NCI-H345 (cell line): ENCODE measurements at regions not wholly inside any gene's neighbourhood (a gene's known extent, or its start where the extent isn't known, plus 50 kb on each side); places are given as distances from the start of the nearest gene placed in this dataset.
"Not testable (repeated sequence)": the region's sequence is repeated elsewhere in the genome, so short reads cannot be mapped to it uniquely, and the experiment has no call there.

ENCODE experiments used
- DNase-seq: peaks from one replicate; lab custom pipeline; 2025; lab: John Stamatoyannopoulos, UW

DNA sequence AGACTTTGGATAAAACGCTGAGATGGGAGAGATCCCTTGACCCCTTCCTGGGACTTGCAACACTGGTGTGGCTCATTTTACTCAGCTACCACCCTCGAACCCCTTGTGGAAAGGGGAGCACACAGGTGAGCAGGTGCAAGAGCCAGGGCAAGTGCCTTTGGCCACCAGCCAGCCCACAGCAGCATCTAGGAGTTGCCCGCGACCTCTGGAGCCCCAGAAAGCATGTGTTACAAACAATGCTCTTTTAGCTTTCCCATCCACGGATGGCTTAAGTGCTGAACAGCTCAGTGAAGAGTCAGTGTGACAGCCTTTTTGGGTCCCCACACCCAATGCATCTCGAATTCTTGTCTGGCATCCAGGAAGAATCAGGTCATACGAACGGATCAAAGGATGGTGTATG lies 197.8 kb downstream of the MEMO1 start:
- DNase-seq = no peak

DNA sequence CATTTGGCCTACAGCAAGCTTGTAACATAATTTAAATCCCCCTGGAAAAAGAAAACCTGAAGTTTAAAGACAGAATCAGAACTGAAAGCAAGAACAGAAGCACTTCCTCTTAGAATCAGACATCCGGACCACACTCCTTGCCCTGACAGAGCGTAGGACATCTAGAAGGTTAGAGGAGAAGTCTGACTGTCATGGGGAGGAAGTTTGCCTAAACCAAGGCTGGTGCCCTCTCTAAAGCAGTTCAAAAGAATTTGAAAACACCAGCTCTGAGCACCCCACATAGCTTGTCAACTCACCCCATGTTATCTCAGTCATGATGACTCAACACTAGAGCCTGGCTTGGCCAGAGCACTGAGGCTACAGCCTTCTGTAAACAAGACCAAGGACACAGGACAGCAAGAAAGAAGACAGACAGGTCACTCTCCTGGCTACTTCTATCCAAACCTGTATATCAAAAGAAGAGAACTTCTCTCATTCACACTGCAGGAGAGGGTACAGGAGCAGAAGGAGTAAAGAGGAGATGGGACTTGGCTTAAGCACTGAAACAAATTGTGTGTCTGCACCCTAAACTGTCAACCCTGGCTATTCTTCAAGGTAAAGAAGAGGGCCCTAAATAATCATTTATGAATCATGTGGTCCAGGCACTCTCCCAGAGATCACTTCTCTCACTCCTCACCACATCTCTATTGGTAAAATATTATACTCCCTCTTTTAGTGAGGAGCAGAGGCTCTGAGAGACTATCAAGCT lies 198.6 kb downstream of the MEMO1 start:
- no peak for DNase-seq

DNA sequence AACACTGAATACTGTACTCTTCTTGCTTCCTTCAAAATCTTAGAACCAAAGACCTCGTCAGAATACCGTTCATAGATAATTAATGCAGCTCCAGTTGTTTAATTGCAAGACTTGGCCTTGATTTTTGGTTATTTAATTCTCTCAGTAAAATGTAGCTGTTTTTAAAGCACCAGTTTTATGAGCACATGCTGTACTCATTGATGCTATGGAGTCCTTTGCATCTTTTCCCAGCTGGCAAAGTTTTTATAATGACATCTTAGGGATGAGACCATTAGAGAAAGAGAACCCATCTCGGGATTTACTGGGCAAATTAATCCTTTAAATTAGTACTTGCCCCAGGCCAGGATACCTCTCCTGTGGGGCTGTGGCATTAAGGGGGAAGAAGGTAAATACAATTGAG lies 199.3 kb downstream of the MEMO1 start:
- DNase-seq = no peak

DNA sequence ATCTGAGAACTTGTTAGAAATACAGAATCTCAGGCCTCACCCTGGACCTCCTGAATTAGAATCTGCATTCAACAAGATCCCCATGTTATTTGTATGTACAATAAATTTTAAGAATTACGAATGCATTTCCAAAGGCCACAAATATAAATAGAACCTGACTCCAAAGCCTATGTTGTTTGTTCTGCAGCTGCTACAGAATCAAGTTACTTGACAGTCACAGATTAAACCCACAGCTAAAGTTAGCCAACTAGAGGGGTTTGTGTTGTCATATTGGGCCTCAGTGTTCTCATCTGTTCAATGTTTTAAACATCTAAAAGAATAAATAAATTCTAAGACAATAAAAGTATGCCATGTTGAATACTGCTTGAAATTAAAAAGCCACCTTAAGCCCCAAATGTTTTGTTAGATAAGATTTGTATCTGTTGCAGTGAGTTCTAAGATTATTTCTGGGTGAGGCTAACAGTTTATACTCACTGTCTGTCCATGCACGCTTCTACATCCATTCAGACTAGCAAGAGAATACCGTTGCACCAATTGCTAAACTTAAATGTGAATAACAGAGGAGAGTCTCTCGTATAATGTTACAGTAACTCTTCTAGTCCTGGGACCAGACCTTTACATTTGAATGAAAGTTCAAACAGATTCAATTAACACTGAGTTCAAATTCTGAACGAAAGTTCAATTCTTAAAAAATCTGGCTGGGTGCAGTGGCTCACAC lies 200.4 kb downstream of the MEMO1 start:
- DNase-seq = no peak

DNA sequence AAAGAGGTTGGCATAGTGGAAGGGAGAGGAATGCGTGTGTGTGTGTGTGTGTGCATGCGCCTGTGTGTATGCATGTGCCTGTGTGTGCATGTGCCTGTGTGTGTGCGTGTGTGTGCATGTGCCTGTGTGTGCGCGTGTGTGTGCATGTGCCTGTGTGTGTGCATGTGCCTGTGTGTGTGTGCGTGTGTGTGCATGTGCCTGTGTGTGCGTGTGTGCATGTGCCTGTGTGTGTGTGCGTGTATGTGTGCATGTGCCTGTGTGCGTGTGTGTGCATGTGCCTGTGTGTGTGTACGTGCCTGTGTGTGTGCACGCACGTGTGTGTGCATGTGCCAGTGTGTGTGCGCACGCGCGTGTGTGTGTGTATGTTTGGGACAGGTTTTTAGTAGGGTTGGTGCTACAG lies 205.1 kb downstream of the MEMO1 start:
- DNase-seq = no peak

DNA sequence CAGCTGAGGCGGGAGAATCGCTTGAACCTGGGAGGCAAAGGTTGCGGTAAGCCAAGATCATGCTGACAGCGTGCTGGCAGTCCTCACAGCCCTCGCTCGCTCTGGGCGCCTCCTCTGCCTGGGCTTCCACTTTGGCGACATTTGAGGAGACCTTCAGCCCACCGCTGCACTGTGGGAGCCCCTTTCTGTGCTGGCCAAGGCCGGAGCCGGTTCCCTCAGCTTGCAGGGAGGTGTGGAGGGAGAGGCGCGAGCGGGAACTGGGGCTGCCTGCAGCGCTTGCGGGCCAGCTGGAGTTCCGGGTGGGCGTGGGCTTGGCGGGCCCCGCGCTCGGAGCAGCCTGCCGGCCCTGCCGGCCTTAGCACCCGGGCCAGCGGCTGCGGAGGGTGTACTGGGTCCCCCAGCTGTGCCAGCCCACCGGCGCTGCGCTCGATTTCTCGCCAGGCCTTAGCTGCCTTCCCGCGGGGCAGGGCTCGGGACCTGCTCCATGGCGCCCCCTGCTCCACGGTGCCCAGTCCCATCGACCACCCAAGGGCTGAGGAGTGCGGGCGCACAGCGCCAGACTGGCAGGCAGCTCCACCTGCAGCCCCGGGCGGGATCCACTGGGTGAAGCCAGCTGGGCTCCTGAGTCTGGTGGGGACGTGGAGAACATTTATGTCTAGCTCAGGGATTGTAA lies 207.2 kb downstream of the MEMO1 start:
- not testable (repeated sequence) for DNase-seq

DNA sequence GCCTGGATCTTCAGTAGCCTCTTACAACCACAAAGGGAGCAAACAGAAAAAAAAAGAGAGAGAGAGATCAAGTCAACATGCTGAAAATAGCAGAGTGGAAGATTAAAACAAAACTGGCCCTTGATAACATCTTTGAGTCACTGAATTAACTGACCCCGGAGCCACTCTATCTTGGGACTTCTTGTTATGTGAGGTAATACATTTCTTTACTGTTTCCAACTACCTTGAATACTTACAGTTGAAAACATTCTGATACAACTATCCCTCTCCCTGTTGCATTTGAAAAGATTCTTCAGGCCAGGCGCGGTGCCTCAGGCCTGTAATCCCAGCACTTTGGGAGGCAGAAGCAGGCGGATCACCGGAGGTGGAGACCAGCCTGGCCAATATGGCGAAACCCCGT lies 208.1 kb downstream of the MEMO1 start:
- no peak for DNase-seq

DNA sequence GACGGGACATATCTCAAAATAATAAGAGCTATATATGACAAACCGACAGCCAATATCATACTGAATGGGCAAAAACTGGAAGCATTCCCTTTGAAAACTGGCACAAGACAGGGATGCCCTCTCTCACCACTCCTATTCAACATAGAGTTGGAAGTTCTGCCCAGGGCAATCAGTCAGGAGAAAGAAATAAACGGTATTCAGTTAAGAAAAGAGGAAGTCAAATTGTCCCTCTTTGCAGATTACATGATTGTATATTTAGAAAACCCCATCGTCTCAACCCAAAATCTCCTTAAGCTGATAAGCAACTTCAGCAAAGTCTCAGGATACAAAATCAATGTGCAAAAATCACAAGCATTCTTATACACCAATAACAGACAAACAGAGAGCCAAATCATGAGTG lies 211.5 kb downstream of the MEMO1 start:
- DNase-seq = not testable (repeated sequence)

DNA sequence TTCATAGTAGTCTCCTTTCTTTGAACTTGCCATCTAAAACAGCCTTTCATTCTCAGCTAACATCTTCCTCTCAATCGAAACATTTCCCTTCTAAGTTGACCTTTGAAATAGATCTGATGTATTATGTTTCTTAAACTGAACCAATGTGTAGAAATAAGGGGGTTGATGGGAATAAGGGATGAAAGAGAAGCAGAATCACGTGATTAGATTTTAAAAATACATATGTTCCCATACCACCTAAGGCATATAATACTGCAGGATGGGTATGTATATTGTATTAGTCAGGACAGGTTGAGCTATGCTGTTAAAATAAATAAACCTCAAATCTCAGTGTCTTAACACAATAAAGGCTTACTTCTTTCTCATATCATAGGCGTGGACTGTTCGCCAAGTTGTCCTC lies 207.5 kb upstream of the SRD5A2 start:
- DNase-seq = no peak

DNA sequence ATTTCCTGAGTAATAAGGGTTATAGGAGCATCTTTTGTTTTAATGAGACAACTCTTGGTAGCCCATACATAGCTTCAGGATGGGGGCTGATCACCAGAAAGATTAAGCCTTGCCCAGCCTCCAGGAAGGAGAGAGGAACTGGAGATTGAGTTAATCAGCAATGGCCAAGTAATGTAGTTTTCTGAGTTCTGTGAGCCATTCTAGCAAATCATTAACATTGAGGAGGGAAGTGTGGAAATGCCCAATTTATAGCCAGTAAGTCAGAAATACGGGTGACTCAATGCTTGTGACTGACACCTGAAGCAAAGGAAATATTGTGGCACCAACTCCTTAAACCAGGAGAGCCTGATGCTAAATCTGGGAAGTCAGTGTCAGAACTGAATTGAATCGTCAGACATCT lies 205.1 kb upstream of the SRD5A2 start:
- no peak for DNase-seq

DNA sequence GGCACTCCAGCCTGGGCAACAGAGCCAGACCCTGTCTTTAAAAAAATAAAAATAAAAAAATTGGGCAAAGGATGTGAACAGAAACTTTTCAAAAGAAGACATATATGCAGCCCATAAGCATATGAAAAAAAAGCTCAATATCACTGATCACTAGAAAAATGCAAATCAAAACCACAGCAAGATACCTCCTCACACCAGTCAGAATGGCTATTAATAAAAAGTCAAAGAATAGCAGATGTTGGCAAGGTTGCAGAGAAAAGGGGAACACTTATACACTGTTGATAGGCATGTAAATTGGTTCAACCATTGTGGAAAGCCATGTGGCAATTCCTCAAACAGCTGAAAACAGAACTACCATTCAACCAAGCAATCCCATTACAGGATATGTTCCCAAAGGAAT lies 204.1 kb upstream of the SRD5A2 start:
- DNase-seq = no peak

DNA sequence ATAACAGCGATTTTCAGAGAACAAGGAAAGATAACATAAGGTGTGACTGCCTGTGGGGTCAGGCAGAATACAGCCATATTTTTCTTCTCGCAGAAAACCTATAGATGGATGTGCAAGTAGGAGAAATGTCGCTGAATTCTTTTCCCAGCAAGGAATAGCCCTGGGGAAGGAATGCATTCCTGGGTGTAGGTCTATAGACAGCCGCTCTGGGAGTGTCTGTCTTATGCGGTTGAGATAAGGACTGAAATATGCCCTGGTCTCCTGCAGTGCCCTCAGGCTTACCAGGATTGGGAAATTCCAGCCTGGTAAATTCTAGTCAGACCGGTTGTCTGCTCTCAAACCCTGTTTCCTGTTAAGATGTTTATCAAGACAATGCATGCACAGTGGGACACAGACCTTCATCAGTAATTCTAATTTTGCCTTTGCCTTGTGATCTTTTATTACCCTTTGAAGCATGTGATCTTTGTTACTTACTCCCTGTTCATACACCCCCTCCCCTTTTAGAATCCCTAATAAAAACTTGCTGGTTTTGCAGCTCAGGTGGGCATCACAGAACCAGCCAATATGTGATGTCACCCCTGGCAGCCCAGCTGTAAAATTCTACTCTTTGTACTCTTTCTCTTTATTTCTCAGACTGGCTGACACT lies 202.8 kb upstream of the SRD5A2 start:
- not testable (repeated sequence) for DNase-seq

DNA sequence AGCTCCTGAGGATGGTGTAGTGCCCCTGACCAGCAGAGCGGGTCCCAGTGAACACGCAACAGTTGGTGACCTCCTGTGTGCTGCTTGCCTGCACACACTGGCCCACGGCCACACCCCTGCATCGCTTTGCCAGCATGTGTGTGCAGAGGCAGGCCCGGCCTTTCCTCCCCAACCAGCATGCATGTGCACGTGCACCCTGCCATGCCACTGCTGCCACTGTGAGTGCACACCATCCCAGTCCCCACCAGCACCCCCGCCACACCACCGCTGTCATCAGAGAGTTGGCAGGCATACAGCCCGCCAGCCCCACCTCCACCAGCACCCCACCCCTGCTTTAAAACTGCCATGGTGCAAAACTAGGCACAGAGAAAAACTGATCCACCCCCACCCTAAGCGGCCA lies 197.4 kb upstream of the SRD5A2 start:
- DNase-seq = no peak

DNA sequence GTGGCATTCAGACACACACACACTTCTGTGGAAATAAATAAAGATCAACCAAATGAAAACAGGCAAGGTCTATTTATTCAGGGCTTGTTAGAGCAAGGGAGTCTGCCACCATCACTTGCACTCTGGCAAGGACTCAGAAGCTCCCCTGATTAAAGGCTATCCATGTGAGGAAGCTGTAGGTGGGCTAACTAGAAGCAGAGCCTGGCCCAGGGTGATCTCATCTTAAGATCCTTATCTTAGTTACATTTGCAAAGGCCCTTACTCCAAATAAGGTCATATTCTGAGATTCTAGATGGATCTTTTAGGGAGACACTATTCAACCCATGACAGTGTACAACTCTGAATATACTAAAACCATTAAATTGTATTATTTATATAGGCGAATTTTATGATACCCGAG lies 190.0 kb upstream of the SRD5A2 start:
- no peak for DNase-seq

DNA sequence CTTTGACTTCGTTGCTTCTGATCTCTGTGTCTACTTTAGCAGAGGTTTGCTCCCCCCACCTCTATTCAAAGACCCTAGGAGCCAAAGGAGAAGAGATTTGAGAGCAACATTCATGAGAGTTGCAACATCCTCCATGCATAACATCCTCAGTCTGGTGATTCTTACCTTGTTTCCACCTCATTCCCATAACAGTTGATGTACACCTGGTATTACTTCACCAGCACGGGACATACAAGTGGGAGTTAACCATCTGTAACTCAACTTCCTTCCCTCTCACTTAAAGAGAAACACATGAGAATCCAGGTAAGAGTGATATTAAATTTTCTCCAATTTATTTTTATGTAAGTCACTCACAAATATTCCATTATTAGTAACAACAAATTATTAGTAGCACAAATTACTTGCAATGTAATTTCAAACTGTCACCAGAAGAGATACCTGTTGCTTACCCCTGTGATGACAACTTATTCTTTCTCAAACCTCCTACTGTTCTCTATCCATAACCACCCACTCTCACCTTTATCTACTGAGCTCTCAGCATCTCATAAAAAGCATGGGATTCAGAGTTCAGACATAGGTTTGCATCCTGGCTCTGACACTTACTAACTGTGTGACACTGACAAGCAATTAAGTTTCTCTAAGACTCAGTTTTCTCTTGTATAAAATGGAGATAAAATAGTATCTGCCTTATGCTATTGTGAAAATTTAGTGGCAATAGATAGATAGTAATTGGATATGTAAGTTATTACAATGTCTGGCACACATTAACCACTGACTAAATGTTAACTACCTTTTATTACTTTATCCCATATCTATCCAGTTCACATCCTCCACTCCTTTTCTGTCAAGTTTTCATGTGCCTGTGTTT lies 184.6 kb upstream of the SRD5A2 start:
- DNase-seq = no peak

DNA sequence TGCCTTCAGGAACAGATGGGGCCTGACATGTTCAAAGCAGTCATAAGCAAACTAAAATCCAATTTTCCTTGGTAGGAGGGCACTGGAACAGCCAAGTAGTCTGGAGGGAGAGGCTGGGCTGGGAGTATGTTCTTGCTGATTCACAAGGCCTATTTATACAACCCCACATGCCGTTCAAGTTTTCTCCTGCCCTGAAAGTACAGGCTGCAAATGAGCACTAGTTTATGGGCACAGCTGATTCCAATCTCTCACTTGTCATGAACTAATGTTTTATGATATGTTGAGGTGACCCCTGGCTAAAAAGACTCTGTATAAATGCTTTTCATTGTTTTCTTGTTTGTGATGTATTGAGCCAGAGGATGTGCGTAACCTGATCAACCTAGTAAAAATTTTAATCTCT lies 183.4 kb upstream of the SRD5A2 start:
- no peak for DNase-seq

DNA sequence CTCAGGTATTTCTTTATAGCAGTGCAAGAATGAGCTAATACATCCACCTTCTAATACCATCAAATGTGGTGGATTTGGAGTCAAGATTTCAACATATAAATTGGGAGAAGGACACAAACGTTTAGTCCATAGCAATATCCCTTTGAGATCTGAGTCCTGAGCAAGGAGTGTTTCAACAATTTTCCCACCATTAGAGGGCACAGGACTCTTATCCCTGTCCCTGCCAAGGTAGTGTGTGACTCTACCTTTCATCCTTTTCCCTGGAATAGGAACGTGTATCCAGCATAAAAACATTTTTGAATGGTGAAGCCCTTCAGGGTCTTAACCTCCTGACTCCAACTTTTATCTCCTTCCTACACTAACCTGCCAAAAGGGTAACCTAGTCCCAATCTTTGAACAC lies 181.3 kb upstream of the SRD5A2 start:
- DNase-seq = no peak

DNA sequence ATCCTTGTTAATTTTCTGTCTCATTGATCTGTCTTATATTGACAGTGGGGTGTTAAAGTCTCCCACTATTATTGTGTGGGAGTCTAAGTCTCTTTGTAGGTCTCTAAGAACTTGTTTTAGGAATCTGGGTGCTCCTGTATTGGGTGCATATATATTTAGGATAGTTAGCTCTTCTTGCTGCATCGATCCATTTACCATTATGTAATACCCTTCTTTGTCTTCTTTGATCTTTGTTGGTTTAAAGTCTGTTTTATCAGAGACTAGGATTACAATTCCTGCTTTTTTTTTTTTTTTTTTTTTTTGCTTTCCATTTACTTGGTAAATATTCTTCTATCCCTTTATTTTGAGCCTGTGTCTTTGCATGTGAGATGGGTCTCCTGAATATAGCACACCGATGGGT lies 176.6 kb upstream of the SRD5A2 start:
- DNase-seq = not testable (repeated sequence)

DNA sequence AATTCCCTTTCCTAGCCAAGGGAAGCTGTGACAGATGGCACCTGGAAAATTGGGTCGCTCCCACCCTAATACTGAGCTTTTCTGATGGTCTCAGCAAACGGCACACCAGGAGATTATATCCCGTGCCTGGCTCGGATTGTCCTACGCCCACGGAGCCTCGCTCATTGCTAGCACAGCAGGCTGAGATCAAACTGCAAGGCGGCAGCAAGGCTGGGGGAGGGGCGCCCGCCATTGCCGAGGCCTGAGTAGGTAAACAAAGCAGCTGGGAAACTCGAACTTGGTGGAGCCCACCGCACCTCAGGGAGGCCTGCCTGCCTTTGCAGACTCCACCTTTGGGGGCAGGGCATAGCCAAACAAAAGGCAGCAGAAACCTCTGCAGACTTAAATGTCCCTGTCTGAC lies 168.0 kb upstream of the SRD5A2 start:
- DNase-seq = not testable (repeated sequence)

DNA sequence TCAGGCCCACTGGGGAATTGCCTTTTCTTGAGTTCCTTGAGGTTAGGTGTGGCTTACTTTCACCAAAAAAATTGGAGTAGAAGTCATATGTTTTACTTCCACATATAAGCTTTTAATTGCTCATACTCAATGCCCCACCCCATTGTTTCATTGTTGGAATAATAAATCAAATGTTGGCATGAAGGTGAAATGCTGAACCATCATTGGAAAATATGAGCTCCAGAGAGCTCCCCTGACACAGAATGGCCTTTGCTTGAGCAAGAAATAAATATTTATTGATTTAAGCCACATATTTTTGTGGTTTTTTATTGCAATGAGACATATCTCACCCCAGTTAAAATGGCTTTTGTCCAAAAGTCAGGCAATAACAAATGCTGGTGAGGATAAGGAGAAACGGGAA lies 167.3 kb upstream of the SRD5A2 start:
- DNase-seq = no peak

DNA sequence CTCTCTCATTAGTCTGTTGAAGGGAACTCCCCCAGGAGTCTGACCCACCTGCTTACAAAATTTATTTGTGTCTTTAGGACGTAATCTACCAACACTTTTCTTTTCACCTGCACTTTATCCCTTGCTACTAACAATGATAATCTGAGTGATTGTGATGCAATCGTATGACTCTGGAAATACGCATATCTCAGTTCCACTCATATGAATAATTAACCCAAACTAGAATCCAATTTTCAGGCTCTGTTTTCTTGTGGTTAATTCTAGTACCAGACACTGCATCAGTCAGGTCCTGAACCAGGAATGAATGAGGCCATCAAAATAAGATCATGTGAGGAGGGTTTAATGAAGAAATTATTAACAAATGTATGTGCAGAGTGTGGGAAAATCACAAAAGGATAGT lies 158.4 kb upstream of the SRD5A2 start:
- DNase-seq = no peak
